A549 (cell line): ENCODE measurements at regions not wholly inside any gene's neighbourhood (a gene's known extent, or its start where the extent isn't known, plus 50 kb on each side); places are given as distances from the start of the nearest gene placed in this dataset.

Source experiments
- CEBPB ChIP-seq, 2 experiments: fragments of >200 bp in 1 of 2; sonication (Bioruptor Twin) in 1 of 2; formaldehyde crosslinking in 1 of 2; IDR thresholded peaks; 2 replicates each; pipeline ENCODE4 v1.6.1; 2012 to 2016
- CTCF ChIP-seq: fragments of >200 bp; sonication (Bioruptor Twin); formaldehyde crosslinking; IDR thresholded peaks from 3 replicates; pipeline ENCODE4 v1.5.1; 2016
- ELK1 ChIP-seq: fragments of 150-350 bp; IDR thresholded peaks from 2 replicates; pipeline ENCODE4 v1.6.1; 2014; ENCODE audit warnings: low read depth, mild to moderate bottlenecking, low read length
- FOSL2 ChIP-seq, 2 experiments: fragments of 450-650 bp in 1 of 2; fragments of >200 bp in 1 of 2; sonication (Bioruptor Twin) in 1 of 2; formaldehyde crosslinking; IDR thresholded peaks; 2 replicates each; pipeline versions ENCODE4 v1.5.0 to v1.6.1; 2016 to 2020; ENCODE audit warnings: mild to moderate bottlenecking in 1 of 2, moderate library complexity in 1 of 2
- JUN ChIP-seq, 2 experiments: fragments of >200 bp; sonication (Bioruptor Twin); formaldehyde crosslinking; IDR thresholded peaks; 2 replicates in 1 of 2; 3 replicates in 1 of 2; pipeline ENCODE4 v1.6.1; 2016 to 2017
- KDM1A ChIP-seq: fragments of 200-600 bp; sonication (generic); IDR thresholded peaks from 2 replicates; pipeline ENCODE4 v1.6.1; 2016; ENCODE audit warnings: low read depth, mild to moderate bottlenecking
- MAFK ChIP-seq: fragments of 450-650 bp; IDR thresholded peaks from 2 replicates; pipeline ENCODE4 v1.6.1; 2014; ENCODE audit not compliant: partially characterized antibody
- MYC ChIP-seq: IDR thresholded peaks from 2 replicates; pipeline ENCODE4 v1.6.1; 2012; ENCODE audit warnings: mild to moderate bottlenecking, inconsistent platforms, low read length, improper control_type of control experiment, borderline replicate concordance
- NPAS2 ChIP-seq: fragments of 250-450 bp; sonication (Bioruptor Pico); IDR thresholded peaks from 2 replicates; pipeline ENCODE4 v1.8.0; 2022; ENCODE audit warnings: mild to moderate bottlenecking, moderate library complexity, borderline replicate concordance
- POLR2A ChIP-seq: IDR thresholded peaks from 2 replicates; pipeline ENCODE4 v1.6.1; 2012; ENCODE audit warnings: mild to moderate bottlenecking, low read length
- RAD21 ChIP-seq, 2 experiments: fragments of >200 bp in 1 of 2; sonication (Bioruptor Twin) in 1 of 2; formaldehyde crosslinking in 1 of 2; IDR thresholded peaks in 1 of 2; conservative IDR thresholded peaks in 1 of 2; 2 replicates in 1 of 2; 3 replicates in 1 of 2; pipeline ENCODE4 v1.6.1; 2012 to 2018; ENCODE audit warnings: inconsistent platforms in 1 of 2
- SMC3 ChIP-seq: fragments of >200 bp; sonication (Bioruptor Twin); formaldehyde crosslinking; IDR thresholded peaks from 3 replicates; pipeline ENCODE4 v1.6.1; 2018; ENCODE audit warnings: inconsistent platforms
- TF ChIP-seq, protein P1 (sequence below): fragments of 200-600 bp; sonication (generic); IDR thresholded peaks from 2 replicates; pipeline ENCODE4 v1.6.1; 2016; ENCODE audit warnings: antibody characterized with exemption, mild to moderate bottlenecking, moderate library complexity
- TF ChIP-seq, protein P2 (sequence below): fragments of 250-450 bp; sonication (Bioruptor Pico); IDR thresholded peaks from 2 replicates; pipeline ENCODE4 v1.5.0; 2021; ENCODE audit warnings: mild to moderate bottlenecking, moderate library complexity, borderline replicate concordance

DNA sequence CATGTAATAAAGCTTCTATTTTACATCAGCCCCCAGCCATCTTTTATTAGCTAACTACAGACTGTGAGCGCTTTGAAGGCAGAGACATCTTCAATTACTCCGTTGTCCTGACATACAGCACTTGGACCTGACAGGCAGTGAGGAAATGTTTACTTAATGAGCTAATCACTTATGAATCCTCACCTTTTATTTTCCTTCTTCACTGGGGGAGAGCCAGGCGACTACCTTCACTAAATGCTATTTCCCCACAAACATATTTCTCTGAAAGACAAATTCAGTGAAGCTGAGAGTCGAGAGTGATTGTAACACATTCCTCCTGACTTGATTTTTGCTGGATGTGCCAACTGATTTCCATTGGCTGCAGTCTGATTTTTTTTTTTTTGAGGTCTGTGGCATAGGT, 192.1 kb upstream of the CLINT1 start:
- TF ChIP-seq JUN (IDR thresholded peaks at IDR 0.05) (no peak), MAFK (no peak), CTCF (no peak), KDM1A (no peak), ELK1 (no peak), MYC (no peak), RAD21 (conservative IDR thresholded peaks at IDR 0.05 in 1 of 2, IDR thresholded peaks at IDR 0.05 in 1 of 2) (no peak), SMC3 (no peak), POLR2A (no peak), NPAS2 (CRISPR knock-in tag) (no peak), FOSL2 (IDR thresholded peaks at IDR 0.05) (no peak), FOSL2 (CRISPR knock-in tag; IDR thresholded peaks at IDR 0.05) (no peak), CEBPB (IDR thresholded peaks at IDR 0.05) (no peak)
- TF ChIP-seq, protein P1, sequence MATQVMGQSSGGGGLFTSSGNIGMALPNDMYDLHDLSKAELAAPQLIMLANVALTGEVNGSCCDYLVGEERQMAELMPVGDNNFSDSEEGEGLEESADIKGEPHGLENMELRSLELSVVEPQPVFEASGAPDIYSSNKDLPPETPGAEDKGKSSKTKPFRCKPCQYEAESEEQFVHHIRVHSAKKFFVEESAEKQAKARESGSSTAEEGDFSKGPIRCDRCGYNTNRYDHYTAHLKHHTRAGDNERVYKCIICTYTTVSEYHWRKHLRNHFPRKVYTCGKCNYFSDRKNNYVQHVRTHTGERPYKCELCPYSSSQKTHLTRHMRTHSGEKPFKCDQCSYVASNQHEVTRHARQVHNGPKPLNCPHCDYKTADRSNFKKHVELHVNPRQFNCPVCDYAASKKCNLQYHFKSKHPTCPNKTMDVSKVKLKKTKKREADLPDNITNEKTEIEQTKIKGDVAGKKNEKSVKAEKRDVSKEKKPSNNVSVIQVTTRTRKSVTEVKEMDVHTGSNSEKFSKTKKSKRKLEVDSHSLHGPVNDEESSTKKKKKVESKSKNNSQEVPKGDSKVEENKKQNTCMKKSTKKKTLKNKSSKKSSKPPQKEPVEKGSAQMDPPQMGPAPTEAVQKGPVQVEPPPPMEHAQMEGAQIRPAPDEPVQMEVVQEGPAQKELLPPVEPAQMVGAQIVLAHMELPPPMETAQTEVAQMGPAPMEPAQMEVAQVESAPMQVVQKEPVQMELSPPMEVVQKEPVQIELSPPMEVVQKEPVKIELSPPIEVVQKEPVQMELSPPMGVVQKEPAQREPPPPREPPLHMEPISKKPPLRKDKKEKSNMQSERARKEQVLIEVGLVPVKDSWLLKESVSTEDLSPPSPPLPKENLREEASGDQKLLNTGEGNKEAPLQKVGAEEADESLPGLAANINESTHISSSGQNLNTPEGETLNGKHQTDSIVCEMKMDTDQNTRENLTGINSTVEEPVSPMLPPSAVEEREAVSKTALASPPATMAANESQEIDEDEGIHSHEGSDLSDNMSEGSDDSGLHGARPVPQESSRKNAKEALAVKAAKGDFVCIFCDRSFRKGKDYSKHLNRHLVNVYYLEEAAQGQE = no peak
- TF ChIP-seq, protein P2, sequence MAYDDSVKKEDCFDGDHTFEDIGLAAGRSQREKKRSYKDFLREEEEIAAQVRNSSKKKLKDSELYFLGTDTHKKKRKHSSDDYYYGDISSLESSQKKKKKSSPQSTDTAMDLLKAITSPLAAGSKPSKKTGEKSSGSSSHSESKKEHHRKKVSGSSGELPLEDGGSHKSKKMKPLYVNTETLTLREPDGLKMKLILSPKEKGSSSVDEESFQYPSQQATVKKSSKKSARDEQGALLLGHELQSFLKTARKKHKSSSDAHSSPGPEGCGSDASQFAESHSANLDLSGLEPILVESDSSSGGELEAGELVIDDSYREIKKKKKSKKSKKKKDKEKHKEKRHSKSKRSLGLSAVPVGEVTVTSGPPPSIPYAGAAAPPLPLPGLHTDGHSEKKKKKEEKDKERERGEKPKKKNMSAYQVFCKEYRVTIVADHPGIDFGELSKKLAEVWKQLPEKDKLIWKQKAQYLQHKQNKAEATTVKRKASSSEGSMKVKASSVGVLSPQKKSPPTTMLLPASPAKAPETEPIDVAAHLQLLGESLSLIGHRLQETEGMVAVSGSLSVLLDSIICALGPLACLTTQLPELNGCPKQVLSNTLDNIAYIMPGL (CRISPR knock-in tag) = no peak
